HCEC 1CT (cell line): ENCODE measurements at regions not wholly inside any gene's neighbourhood (a gene's known extent, or its start where the extent isn't known, plus 50 kb on each side); places are given as distances from the start of the nearest gene placed in this dataset.
"Not testable (repeated sequence)": the region's sequence is repeated elsewhere in the genome, so short reads cannot be mapped to it uniquely, and the experiment has no call there.

Source experiments
- DNase-seq: peaks from one replicate; pipeline ENCODE4 v3.0.0-alpha.2; 2017

GRCh38 chr2:83862600-83862999 is 596.5 kb downstream of the SUCLG1 start:
- no peak for DNase-seq

- DNase-seq: no peak
Observed at GRCh38 chr2:83860320-83860719, 598.8 kb downstream of the SUCLG1 start.

- DNase-seq: no peak
Observed at GRCh38 chr2:83859553-83859952, 599.5 kb downstream of the SUCLG1 start.

- no peak for DNase-seq
Observed at GRCh38 chr2:83851066-83851465, 608.0 kb downstream of the SUCLG1 start.

DNA sequence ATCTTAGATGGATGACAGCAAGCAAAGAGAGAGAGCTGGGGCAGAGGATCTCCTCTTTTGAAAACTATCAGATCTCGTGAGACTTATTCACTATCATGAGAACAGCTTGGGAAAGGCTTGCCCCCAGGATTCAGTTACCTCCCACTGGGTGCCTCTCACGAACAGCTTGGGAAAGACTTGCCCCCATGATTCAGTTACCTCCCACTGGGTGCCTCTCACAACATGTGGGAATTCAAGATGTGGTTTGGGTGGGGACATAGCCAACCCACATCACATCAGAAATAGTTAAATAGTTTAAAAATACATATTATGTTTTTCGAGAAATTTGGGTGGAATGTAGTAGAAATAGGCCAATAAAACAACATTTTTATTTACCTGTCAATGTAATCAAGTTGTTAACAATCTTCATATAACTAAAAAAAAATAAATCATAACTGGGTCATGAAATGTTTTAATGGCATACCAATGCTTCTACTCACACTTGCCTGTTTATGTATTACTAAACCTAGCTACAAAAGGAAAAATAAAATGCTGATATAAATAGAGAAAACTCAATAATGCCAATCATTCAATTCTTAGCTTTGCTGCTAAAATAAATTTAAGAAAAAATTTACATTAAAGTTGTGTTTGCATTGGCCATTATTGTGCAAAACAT is 608.9 kb downstream of the SUCLG1 start:
- DNase-seq: no peak

DNA sequence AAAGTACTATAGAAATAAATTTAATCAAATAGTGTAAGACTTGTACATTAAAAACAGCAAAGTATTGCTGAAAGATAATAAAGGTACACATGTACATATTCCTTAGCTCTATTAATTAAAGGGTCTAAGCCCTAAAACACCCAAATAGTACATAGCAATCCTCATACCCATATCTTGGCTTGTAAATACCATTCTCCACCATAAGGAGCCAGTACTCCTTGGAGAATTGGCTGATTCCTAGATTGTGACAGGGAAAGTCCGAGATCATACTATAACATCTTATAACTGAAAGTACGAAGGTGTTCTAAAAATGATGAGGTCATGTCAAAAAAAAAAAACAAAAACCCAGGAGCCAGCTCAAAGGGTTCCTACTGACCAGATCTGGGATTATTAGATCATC is 614.6 kb downstream of the SUCLG1 start:
- DNase-seq: no peak

- DNase-seq: no peak
Observed at GRCh38 chr2:83842421-83842820, 616.7 kb downstream of the SUCLG1 start.

GRCh38 chr2:83837823-83838222 is 621.3 kb downstream of the SUCLG1 start:
- DNase-seq: no peak

DNA sequence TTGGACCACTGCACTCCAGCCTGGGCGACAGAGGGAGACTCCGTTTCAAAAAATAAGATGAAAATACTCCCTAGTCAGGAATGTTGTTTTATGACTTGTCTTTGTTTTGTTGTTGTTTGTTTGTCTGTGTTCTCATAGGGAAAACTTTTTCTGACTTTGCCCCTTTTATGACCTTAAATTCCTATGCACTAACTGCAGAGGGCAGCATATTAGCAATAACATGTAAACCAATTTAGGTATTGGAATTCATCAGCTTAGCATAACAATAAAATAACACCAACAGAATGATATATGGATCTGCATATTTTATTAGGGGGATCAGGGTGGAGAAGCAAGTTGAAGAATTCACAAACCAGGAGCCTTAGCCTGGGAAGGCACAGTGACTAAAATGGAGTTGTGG is 631.5 kb downstream of the SUCLG1 start:
- no peak for DNase-seq

GRCh38 chr2:83826577-83826976 is 632.5 kb downstream of the SUCLG1 start:
- DNase-seq: no peak

- DNase-seq: no peak
Observed at GRCh38 chr2:83823229-83823628, 635.9 kb downstream of the SUCLG1 start.

DNA sequence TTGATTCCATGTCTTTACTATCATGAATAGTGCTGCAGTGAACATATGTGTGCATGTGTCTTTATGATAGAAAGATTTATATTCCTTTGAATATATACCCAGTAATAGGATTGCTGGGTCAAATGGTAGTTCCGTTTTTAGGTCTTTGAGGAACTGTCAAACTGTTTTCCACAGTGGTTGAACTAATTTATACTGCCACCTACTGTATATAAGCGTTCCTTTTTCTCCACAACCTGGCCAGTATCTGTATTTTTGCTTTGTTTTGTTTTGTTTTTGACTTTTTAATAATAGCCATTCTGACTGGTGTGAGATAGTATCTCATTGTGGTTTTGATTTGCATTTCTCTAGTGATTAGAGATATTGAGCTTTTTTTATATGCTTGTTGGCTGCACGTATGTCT is 641.6 kb downstream of the SUCLG1 start:
- DNase-seq: no peak

- no peak for DNase-seq
Observed at GRCh38 chr2:83808878-83809277, 650.2 kb downstream of the SUCLG1 start.

DNA sequence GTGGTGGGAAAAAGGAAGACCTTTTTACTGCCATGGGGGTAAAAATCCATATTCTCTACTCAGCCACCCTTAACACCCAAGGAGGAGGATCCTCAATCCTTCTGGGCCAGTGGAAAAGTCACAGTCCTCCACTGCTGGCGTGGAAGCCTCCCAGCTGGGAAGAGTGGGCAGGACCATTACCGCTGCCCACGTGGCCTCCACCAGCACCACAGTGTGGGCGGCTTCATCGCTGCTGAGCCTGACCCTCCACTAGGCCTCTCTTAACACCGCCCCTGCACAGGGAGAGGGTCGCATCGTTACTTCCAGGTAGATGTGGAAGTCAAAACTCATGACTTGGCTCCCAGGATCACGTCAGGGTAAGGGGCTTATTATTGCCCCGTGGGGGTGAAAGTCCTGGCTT is 656.5 kb downstream of the SUCLG1 start:
- DNase-seq: no peak

DNA sequence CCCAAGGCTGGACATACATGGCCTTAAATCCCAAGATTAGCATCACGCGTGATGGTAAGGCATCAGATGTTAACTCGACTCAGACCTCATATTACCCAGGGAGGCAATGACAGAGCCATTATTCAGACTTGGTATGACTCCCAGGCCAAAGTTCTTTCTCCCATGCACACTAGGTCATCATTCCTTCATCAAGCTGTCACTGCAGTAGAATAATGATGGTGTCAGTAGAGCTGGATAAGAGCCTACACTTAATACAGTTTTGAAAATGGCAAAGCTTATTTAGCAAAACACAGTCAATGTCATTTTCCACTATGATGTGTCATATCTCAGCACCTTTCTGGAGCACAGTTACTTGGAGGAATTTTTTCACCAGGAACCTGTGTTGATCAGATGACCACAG is 663.3 kb downstream of the SUCLG1 start:
- DNase-seq: no peak

DNA sequence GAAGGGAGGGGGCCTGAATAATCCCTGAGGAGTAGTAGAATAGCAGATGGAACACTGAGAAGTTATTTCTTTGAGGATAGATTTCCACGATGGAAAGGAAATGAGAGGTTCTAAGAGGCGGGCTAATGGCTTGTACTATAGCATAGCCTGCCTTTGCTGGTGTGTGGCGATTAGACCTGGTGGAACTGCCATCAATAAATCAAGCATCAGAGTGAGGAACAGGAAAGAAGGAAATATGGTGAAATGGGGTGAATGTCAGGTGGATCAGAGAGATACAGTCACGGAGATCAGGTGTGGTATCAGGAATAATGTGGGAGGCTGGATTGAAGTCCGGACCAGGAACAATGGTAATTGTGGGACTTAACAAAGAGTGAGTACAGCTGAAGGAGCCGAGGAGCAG is 668.6 kb downstream of the SUCLG1 start:
- DNase-seq: not testable (repeated sequence)

DNA sequence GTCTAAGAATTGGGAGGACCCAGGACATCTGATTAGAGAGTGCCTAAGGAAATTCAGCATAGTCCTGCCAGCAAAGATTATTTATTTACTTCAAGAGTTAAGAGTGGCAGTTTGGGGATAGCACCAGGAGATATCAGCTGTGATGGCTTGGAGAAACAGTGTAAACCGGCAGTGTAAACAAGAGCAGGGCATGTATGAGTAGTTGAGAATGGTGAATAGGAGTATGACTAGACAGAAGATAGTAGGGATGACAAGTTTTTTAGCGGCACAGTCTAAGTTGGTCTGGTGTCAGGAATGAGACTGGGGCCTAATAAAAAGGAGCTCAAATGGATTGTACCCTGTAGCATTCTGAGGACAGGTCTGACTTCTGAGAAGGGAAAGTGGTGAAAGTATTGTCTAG is 669.4 kb downstream of the SUCLG1 start:
- DNase-seq: not testable (repeated sequence)

GRCh38 chr2:83788938-83789566 is 670.0 kb downstream of the SUCLG1 start:
- DNase-seq: not testable (repeated sequence)

DNA sequence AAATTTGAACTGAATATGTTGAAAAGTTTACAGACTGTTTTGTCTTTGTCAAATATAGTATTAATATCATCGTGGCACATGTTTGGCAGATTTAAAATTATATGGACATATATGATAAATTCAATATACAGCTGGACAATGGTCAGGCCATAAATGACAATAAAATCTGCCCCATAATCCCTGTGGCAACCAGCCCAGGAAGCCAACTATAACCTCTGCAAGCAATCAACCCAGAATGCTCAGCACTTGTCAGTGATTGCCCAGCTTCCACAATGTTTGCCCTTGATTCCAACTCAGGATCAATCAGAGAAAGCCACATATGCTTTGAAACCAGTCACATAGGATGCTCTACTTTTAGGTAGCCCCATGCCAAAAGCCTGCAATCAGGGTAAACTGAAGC is 671.9 kb downstream of the SUCLG1 start:
- no peak for DNase-seq

GRCh38 chr2:83786140-83786539 is 672.9 kb downstream of the SUCLG1 start:
- no peak for DNase-seq

GRCh38 chr2:83784947-83785346 is 674.1 kb downstream of the SUCLG1 start:
- no peak for DNase-seq

- no peak for DNase-seq
Observed at GRCh38 chr2:83784315-83784714, 674.8 kb downstream of the SUCLG1 start.

GRCh38 chr2:83782122-83782521 is 677.0 kb downstream of the SUCLG1 start:
- no peak for DNase-seq

DNA sequence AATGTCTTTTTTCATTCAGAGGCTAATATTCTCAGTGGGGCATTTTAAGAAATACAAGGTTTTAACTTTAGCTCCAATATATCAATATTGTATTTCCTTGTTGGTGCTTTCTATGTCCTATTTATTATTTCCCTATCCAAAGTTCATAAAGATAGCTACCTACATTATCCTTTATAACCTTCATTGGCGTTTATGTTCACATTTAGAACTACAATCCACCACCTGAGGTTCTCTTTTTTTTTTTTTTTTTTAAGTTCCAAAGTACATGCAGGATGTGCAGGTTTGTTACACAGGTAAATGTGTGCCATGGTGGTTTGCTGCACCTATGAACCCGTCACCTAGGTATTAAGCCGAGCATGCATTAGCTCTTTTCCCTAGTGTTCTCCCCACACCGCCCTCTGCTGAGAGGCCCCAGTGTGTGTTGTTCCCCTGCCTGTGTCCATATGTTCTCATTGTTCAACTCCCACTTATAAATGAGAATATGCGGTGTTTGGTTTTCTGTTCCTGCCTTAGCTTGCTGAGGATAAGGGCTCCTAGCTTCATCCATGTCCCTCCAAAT is 694.6 kb downstream of the SUCLG1 start:
- no peak for DNase-seq

DNA sequence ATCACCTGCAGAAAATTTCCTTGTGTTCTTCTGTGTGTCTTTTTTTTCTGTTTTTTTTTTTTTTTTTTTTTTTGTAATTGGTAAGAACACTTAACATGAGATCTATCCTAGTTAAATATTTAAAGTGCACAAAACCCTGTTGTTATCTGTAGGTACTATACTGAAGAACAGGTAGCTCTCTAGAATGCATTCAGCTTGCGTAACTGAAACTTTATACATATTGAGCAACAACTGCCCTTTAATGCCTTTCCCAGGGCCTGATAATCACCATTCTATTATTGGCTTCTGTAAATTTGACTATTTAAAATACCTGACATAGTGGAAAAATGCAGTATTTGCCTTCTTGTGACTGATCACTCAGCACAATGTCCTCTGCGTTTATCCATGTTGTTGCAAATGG is 701.8 kb downstream of the SUCLG1 start:
- no peak for DNase-seq
